ENCODE measurements at regions not wholly inside any gene's neighbourhood (a gene's known extent, or its start where the extent isn't known, plus 50 kb on each side); places are given as distances from the start of the nearest gene placed in this dataset.

GRCh38 chr9:79012561-79012960, 559.2 kb upstream of the TLE4 start:
- no peak for TF ChIP-seq CTCF (IDR thresholded peaks at IDR 0.05)
- no peak for TF ChIP-seq POLR2A (IDR thresholded peaks at IDR 0.05)

Measured in testis (tissue), 2 donors.